Raji (cell line): ENCODE measurements at regions not wholly inside any gene's neighbourhood (a gene's known extent, or its start where the extent isn't known, plus 50 kb on each side); places are given as distances from the start of the nearest gene placed in this dataset.

ENCODE experiments used
- POLR2A ChIP-seq: IDR thresholded peaks from 2 replicates; pipeline ENCODE4 v1.6.1; 2011; ENCODE audit warnings: low read depth, low read length, control low read depth; ENCODE audit not compliant: insufficient read depth

- TF ChIP-seq POLR2A, result no peak
These were observed 51.4 kb downstream of the MRPL36 start for GRCh38 chr5:1748271-1748670.

GRCh38 chr5:1747803-1748085 lies 51.9 kb downstream of the MRPL36 start:
- no peak for TF ChIP-seq POLR2A

- TF ChIP-seq POLR2A, result no peak
These were observed 52.4 kb downstream of the MRPL36 start for GRCh38 chr5:1747079-1747802.

GRCh38 chr5:1746371-1747078 lies 53.1 kb downstream of the MRPL36 start:
- TF ChIP-seq POLR2A, result no peak

GRCh38 chr5:1745796-1746370 lies 53.8 kb downstream of the MRPL36 start:
- TF ChIP-seq POLR2A, result no peak

GRCh38 chr5:1745123-1745795 lies 54.4 kb downstream of the MRPL36 start:
- TF ChIP-seq POLR2A, result no peak

- TF ChIP-seq POLR2A, result no peak
These were observed 55.1 kb downstream of the MRPL36 start for GRCh38 chr5:1744393-1745122.

- no peak for TF ChIP-seq POLR2A
These were observed 55.9 kb downstream of the MRPL36 start for GRCh38 chr5:1743769-1744085.

- TF ChIP-seq POLR2A, result no peak
These were observed 56.4 kb downstream of the MRPL36 start for GRCh38 chr5:1743061-1743768.

GRCh38 chr5:1737790-1738405 lies 61.7 kb downstream of the MRPL36 start:
- TF ChIP-seq POLR2A, result no peak

- TF ChIP-seq POLR2A, result no peak
These were observed 62.5 kb downstream of the MRPL36 start for GRCh38 chr5:1736889-1737711.

- no peak for TF ChIP-seq POLR2A
These were observed 63.6 kb downstream of the MRPL36 start for GRCh38 chr5:1736065-1736464.

- no peak for TF ChIP-seq POLR2A
These were observed 64.2 kb downstream of the MRPL36 start for GRCh38 chr5:1735320-1735970.
